G401 (cell line): ENCODE measurements at regions not wholly inside any gene's neighbourhood (a gene's known extent, or its start where the extent isn't known, plus 50 kb on each side); places are given as distances from the start of the nearest gene placed in this dataset.

Experiments used
- DNase-seq: peaks from one replicate; pipeline ENCODE4 v3.0.0-alpha.2; 2015; ENCODE audit warnings: low spot score
- in situ Hi-C: cut with HindIII; loops from 2 replicates; pipeline ENCODE4 v1.10.0; 2016; ENCODE audit warnings: low sequenced_read_pairs, mixed read lengths

DNA sequence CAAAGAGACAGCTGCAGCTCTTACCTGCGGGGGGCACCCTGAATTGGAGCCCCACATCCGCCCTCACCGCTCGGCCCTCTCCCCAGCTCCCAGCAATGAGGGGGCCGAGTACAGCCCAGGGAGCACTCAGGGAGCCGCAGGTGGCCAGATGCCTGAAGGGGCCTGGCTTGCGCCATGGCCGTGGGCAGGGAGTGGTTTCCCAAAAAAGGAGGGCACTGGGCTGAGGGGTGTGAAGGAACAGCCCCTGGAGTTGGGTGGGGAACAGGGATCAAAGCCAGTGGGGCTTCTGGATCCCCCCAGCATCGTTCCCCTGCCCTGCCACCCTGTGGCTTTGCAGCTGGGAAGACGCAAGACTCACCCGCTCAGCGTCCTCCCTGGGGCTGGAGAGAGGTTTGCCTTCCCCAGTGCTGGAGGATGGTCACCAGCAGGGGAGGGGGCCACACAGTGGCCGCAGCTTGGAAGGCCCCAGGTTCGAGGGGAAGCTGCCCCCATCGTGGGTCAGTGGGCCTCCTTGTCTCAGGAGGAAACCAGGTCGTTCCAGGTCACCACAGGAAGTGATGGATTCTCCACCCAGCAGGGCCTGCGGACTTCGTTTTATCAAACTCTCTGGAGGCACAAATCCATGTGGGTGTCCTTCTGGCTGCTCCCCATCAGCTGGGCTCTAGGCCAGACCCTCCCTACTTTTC lies 68.2 kb upstream of the HPCAL1 start:
- DNase-seq = no peak
- in situ Hi-C loops = no loop called here

- in situ Hi-C loops = no loop called here
- DNase-seq = no peak
Measured at GRCh38 chr2:10235099-10235908, 67.4 kb upstream of the HPCAL1 start.

DNA sequence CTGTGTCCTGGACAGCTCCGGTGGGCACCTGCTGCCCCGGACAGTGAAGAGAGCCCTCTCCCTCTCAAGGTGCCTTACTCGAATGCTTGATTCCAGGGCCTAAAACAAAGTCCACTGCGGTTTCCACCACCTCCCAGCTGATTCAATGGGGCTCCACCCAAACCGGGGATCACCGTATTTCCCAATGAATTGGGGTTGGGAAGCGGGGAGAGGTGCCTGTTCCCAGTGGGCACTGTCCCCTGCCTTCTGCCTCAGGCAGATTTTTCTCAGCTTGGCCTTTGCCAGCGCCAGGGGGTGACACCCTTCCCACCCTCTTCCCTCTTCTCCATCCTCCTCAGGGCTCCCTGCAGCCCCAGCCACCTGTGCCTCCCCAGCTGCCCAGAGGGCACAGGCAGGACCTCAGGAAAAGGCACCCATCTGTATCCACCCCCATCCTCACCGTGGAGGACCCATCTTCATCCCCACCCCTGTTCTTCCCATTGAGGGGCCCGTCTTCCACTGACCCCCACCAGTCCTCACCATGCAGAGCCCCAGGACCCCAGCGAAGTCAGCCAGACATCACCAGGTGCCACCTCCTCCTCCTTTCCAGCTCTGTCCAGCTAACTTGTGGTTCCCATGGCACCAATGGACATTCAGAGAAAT lies 66.7 kb upstream of the HPCAL1 start:
- no peak for DNase-seq
- in situ Hi-C loops = no loop called here

DNA sequence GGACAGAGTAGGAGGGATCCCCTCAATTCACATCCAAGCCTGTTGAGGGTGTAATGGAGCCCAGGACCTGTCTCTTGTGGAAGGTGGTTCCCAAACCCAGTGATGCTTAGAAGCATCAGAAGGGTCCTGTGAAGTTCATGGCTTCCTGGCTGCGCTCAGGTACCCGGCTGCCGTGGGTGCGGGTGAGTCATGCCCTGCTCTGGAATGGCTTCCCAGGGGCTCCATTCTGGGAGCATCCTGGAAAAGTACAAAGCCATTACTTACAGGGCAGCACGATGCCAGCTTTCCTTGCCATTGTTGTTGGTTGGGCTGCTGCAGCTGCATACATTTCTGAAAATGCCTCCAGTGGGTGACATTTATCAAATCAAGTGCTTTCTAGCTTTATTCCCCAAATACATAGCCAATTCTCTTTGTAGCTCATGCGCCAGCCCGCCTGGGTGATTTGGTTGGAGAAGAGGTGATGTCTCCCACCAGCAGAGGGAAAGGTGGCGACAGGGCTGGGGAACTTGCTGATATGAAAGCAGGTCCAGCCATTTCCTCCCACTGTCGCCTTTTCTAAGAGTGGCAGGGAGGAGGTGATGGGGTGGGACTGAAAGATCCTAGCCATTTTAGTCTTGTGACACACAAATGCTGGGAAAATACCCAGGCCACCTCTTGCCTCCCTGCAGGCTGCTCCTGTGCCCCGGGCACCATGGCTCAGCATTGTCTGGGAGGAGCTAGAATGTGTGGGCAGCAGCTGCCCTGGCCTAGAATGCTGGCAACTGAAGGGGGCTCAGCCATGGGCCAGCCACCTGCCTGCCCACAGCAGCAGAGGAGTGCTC lies 65.9 kb upstream of the HPCAL1 start:
- in situ Hi-C loops = no loop called here
- no peak for DNase-seq

- in situ Hi-C loops = no loop called here
- DNase-seq = no peak
Measured at GRCh38 chr2:10237392-10238321, 65.0 kb upstream of the HPCAL1 start.

DNA sequence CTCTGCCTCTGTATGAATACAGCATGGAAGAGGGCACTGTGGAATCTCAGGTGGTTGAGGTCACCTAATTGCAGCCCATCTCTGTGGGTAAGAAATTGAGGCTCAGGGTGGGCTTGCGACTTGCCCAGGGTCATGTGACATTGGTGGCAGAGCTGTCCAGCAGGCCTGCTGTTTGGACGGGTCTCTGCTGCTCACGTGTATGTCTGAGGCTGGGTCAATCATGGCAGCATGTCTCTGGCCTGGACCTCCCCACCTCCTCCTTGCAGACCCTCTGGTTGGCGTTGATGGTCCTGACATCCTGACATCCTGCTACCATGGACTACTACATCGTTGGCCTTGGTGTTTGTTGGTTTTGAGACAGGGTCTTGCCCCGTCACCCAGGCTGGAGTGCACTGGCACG lies 64.3 kb upstream of the HPCAL1 start:
- in situ Hi-C loops = no loop called here
- no peak for DNase-seq

GRCh38 chr2:10238991-10239485 lies 63.7 kb upstream of the HPCAL1 start:
- in situ Hi-C loops = no loop called here
- DNase-seq = no peak

GRCh38 chr2:10239561-10239967 lies 63.1 kb upstream of the HPCAL1 start:
- in situ Hi-C loops = no loop called here
- DNase-seq = no peak

GRCh38 chr2:10240161-10240681 lies 62.5 kb upstream of the HPCAL1 start:
- in situ Hi-C loops = no loop called here
- no peak for DNase-seq

- DNase-seq = no peak
- in situ Hi-C loops = no loop called here
Measured at GRCh38 chr2:10240911-10241610, 61.6 kb upstream of the HPCAL1 start.

DNA sequence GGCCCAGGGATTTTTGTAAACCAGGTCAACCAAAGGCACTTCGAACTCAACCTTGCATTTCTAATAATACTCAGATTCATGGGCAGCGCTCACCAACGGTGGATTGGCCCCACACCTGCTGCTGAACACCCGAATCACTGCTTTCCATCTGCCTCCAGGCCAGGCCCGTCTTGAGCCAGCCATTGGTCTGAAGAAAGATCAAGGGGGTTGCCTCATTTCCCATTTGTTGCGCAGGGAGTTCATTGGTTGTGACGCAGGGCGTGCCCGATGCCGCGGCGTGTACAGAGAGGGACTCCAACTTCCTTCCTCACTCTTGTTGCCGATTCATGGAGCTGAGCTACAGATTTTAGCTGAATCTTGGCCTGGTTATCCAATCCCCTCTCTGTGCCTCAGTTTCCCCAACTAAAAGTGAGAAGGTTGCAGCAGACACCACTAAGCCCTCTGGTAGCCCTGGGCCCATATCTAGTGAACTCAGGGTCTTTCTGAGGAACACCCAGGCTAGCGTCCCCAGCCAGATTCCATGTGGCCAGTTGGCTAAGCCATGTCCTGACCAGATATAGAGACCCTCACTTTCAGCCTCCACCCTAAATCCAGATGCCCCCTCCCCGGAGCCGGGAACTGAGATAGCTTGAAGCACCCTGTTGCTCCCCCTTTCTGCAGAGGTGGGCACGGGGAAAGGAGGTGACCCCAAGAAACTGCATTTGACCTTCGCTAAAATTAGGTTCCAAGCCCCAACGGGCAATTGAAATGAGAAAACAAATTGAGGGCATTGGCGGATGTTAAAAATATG lies 60.9 kb upstream of the HPCAL1 start:
- in situ Hi-C loops = no loop called here
- no peak for DNase-seq

DNA sequence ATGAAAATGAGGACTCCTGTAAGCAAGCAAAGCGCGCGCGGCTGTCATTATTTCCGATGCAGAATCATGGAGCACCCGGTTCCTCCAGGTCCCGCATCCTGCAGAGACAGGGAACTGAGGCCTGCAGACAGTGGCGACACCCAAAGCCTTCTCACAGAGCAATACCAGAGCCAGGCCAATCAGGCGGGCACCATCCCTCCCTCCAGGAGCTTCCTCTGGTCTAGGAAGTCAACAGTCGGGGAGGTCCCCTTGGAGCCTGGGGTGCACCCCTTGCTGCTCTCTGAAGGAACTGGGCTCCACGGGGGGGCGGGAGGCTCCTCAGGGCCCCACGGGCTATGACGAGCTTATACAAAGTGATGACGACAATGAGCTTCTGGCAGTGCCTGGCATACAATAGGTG lies 60.3 kb upstream of the HPCAL1 start:
- in situ Hi-C loops = no loop called here
- DNase-seq = no peak

- no peak for DNase-seq
- in situ Hi-C loops = no loop called here
Measured at GRCh38 chr2:10242998-10243925, 59.4 kb upstream of the HPCAL1 start.

- in situ Hi-C loops = no loop called here
- no peak for DNase-seq
Measured at GRCh38 chr2:10243926-10244270, 58.8 kb upstream of the HPCAL1 start.

- DNase-seq = no peak
- in situ Hi-C loops = loop anchor here (5.0 kb wide), 1 partner anchor 42 kb away; no protein-coding TSS in a partner anchor
Measured at GRCh38 chr2:10245021-10245420, 57.7 kb upstream of the HPCAL1 start.

GRCh38 chr2:10245661-10246060 lies 57.0 kb upstream of the HPCAL1 start:
- no peak for DNase-seq
- in situ Hi-C loops = loop anchor here (5.0 kb wide), 1 partner anchor 42 kb away; no protein-coding TSS in a partner anchor
